Activated CD8-positive, alpha-beta memory T cell treated with anti-CD3 and anti-CD28 coated beads for 1 hour (primary cell): ENCODE measurements at regions not wholly inside any gene's neighbourhood (a gene's known extent, or its start where the extent isn't known, plus 50 kb on each side); places are given as distances from the start of the nearest gene placed in this dataset.

Experiments
- DNase-seq, 2 donors: peaks; one replicate each; pipeline ENCODE4 v3.0.0-alpha.2; 2020; ENCODE audit warnings: low read depth in 1 of 2; ENCODE audit errors: extremely low read depth in 1 of 2

- no peak for DNase-seq
Measured at GRCh38 chr20:51886891-51887608, 84.7 kb upstream of the SALL4 start.

- no peak for DNase-seq
Measured at GRCh38 chr20:51886341-51886740, 84.0 kb upstream of the SALL4 start.

DNA sequence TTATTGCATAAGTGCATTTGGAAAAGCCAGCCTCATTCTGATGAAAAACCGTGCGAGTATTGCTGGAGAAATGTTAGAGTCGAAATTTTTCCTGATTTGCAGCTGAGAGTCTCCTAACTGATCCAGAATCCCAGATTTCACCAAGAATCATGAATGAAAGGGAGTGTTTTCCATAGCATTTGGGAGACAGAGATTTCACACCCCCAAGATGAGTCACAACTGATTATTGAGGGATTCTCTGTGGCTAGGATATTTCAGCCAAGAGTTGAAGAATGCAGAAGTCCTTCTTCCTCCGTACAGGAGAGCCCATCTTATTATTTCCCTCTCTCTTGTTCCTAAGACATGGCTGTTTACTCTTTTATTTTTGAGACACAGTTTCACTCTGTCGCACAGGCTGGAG, 82.2 kb upstream of the SALL4 start:
- no peak for DNase-seq

DNA sequence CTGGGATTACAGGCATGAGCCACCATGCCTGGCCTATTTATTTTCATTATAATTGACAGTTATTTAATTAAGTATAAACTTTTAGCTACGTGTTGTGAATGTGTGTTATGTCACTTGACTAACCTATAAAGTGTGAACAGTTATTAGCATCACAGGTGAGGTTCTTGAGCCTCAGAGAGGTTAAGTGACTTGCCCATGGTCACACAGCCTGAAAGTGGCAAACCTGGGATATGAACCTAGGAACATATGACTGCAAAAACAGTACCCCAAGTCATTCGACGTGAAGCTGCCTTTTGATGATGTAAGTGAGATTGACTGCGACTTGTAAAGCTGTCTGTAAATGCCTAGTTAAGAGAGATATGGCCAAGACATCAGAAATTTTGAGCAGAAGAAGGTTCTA, 77.9 kb upstream of the SALL4 start:
- DNase-seq: no peak

DNA sequence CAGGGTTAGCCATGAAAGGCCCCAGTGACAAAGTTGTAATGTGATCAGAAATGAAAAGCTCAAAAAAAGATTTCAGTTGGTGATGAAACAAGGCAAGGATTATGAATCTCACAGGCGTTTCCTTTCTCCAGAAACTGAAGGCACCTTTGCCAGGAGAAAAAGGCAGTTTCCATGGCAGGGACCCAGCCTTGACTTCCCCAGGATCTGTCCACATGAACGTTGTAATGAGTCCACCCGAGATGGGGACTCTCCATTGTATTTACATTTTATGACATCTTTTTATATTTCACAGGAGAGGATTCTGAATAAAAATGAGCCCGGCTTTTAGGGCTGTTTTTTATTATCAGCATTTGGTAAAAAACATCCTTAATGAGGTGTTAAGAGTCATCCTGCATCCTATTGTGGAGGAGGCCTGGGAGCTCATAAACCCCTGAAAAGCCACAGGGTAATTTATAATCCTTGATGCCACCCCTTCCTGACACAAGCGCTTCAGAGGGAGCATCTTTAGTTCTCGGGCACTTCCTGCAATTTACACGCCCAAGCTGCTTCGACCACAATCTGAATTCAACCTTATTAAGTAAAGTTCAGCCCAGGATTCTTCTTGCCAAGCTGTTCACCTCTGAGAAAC, 74.1 kb upstream of the SALL4 start:
- no peak for DNase-seq

GRCh38 chr20:51873652-51874051, 71.3 kb upstream of the SALL4 start:
- DNase-seq: no peak

DNA sequence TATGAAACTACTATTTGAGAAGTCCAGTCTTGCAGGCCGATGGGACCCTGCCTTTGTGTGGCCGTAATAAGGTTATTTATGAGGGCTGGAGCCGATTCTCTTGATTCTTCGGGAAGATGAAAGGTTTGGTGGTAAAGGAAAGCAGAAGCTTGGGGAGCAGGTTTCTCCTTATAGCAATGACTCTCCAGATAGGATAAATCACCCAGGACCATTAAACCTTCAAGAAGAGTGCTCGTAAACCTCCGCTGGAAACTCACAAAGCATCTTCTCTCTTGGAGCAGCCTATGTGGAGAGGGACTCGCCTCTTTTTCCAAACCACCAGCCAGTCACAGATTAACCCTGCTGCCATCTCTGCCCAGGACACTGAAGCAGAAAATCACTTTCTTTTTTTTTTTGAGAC, 69.6 kb upstream of the SALL4 start:
- no peak for DNase-seq

DNA sequence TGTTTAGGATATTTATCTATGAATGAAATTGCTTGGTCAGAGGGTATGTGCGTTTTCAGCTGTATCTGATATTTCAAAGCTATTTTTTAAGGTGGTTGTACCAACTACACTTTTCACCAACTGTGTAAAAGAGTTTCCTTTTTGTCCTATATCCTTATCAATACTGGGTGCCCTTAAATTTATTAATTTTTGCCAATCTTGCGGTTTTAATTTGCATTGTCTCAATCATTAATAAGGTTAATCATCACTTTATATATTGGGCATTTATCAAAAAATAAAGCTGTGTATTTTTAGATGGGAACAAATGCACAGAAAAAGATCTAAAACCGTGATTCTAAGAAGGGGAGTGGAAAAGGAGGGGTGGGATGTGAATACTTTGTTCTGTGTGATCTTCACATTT, 66.7 kb upstream of the SALL4 start:
- no peak for DNase-seq

- no peak for DNase-seq
Measured at GRCh38 chr20:51867251-51867650, 64.9 kb upstream of the SALL4 start.

DNA sequence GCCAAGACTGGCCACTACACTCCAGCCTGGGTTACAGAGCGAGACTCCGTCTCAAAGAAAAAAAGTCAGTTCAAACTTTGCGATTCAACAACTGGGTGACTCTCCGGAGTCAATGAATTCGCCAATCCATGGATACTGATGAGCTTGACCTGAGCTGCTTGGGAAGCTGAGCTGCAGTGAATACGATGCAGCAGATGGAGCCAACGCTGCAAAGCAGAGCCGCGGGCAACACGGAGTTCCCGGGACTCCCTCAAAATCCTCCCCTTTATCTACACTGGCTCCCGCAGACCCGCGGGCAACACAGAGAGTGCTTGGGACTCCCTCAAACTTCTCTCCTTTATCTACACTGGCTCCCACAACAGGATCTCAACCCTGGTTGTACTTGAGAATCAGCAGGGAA, 62.6 kb upstream of the SALL4 start:
- no peak for DNase-seq

- no peak for DNase-seq
Measured at GRCh38 chr20:51862796-51863195, 60.5 kb upstream of the SALL4 start.

- DNase-seq: no peak
Measured at GRCh38 chr20:51861726-51862466, 59.6 kb upstream of the SALL4 start.

GRCh38 chr20:51860111-51860882, 58.0 kb upstream of the SALL4 start:
- DNase-seq: no peak

DNA sequence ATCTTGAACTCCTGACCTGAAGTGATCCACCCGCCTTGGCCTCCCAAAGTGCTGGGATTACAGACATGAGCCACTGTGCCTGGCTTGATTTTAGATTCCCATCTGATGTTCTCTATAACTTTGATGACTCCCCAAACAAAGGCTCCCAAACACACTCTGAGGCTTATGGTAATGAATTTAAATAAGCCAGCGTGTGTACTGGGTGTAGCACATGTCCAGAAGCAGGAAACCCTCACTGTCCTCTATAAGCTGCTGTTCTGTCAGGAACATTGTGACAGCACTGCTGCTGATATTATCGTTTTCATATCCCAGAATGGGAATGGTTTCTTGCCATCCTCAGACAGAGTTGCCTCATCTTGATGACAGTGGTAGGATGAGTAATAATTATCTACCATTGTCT, 54.1 kb upstream of the SALL4 start:
- no peak for DNase-seq

- DNase-seq: no peak
Measured at GRCh38 chr20:51854921-51855320, 52.6 kb upstream of the SALL4 start.
